Putamen (tissue), 1 donor: ENCODE measurements at regions not wholly inside any gene's neighbourhood (a gene's known extent, or its start where the extent isn't known, plus 50 kb on each side); places are given as distances from the start of the nearest gene placed in this dataset.

Experiments
- DNase-seq: peaks from one replicate; pipeline ENCODE4 v3.0.0-alpha.2; 2016; ENCODE audit warnings: low spot score

GRCh38 chr13:39284801-39285388 is 246.6 kb downstream of the NHLRC3 start:
- DNase-seq: no peak
